ENCODE measurements at regions not wholly inside any gene's neighbourhood (a gene's known extent, or its start where the extent isn't known, plus 50 kb on each side); places are given as distances from the start of the nearest gene placed in this dataset.

DNA sequence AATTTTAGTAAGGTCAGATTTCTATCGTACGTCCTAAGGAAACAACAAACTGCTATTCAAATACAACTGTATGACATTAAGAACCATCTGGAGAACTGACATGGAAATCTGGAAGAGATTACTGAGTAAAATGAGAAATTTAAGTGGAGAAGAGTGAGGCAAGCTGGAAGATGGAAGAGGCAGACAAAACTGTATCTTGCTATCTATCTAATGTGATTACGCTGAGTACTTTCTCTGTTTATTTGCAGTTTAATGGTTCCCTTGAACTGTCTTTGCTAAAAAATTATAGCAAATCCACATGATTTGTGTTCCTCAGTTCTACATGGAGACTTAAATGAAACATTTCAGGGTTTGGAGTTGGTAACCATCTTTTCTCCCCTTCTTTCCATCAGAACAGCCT lies 927.1 kb upstream of the MBL2 start:
- no peak overlapping the region for H2BK12ac ChIP-seq (ENCODE audit: insufficient read length, low read depth, low read length)
- no peaks in the 10 kb centered on the region for H3K23me2 ChIP-seq (ENCODE audit: insufficient read length, low read depth, low read length, poor library complexity, severe bottlenecking)
- H3T11ph ChIP-seq (ENCODE audit: low read length), result no peak overlapping the region
- H3K4me3 Mint-ChIP-seq, result no peak overlapping the region
- H4K8ac ChIP-seq (replicated peaks; ENCODE audit: insufficient read length, low read depth, low read length), result no peak overlapping the region
- H3K4ac ChIP-seq (ENCODE audit: low read depth, low read length), result no peak overlapping the region
- no peak overlapping the region for H2AK5ac ChIP-seq (ENCODE audit: insufficient read length, low read length)
- no CpG with 5 or more reads among the region's 3 CpGs for WGBS (ENCODE audit: extremely low coverage, insufficient read length, low lambda C conversion rate)
- no peak overlapping the region for H2BK5ac ChIP-seq (ENCODE audit: insufficient read length, low read length)
- no peak overlapping the region for H3K27ac Mint-ChIP-seq
- H3K9ac ChIP-seq (ENCODE audit: extremely low read depth, insufficient read length, low read length), result no peak overlapping the region
- TF ChIP-seq, protein P1, sequence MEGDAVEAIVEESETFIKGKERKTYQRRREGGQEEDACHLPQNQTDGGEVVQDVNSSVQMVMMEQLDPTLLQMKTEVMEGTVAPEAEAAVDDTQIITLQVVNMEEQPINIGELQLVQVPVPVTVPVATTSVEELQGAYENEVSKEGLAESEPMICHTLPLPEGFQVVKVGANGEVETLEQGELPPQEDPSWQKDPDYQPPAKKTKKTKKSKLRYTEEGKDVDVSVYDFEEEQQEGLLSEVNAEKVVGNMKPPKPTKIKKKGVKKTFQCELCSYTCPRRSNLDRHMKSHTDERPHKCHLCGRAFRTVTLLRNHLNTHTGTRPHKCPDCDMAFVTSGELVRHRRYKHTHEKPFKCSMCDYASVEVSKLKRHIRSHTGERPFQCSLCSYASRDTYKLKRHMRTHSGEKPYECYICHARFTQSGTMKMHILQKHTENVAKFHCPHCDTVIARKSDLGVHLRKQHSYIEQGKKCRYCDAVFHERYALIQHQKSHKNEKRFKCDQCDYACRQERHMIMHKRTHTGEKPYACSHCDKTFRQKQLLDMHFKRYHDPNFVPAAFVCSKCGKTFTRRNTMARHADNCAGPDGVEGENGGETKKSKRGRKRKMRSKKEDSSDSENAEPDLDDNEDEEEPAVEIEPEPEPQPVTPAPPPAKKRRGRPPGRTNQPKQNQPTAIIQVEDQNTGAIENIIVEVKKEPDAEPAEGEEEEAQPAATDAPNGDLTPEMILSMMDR (conservative IDR thresholded peaks at IDR 0.05), result no peak
- H2AFZ ChIP-seq (ENCODE audit: low read length), result no peak overlapping the region
- H3K4me2 ChIP-seq (ENCODE audit: insufficient read depth, insufficient read length, low read length), result no peak overlapping the region
- no peaks in the 10 kb centered on the region for H3K4me1 Mint-ChIP-seq
- H2BK120ac ChIP-seq (ENCODE audit: low read depth, low read length, poor library complexity, severe bottlenecking), result no peak overlapping the region
- no peak overlapping the region for H2BK20ac ChIP-seq (ENCODE audit: low read depth, low read length, poor library complexity, severe bottlenecking)
- no peaks in the 10 kb centered on the region for H3K79me2 ChIP-seq (ENCODE audit: insufficient read depth, low read length)
- no peak overlapping the region for H4K5ac ChIP-seq (ENCODE audit: insufficient read length, low read depth, low read length)
- H3K14ac ChIP-seq (ENCODE audit: insufficient read depth, low read length), result no peak overlapping the region
- no peak overlapping the region for H3K18ac ChIP-seq (ENCODE audit: insufficient read length, low read depth, low read length)
- H3K9me3 Mint-ChIP-seq, result peaks cover 0 to 3% of the 10 kb centered on the region in 2 experiments; a peak in 1 of 5 replicates
- no peaks in the 10 kb centered on the region for H3K27me3 ChIP-seq (ENCODE audit: insufficient read depth, low read length)
- H3K27ac ChIP-seq (ENCODE audit: insufficient read length, low read depth, low read length), result no peak overlapping the region
- no peaks in the 10 kb centered on the region for H3K9me3 ChIP-seq (ENCODE audit: control insufficient read depth, low read depth, low read length)
- no peak for DNase-seq
- H3K23ac ChIP-seq (ENCODE audit: insufficient read length, low read depth, low read length), result no peak overlapping the region
- H3K27me3 Mint-ChIP-seq (ENCODE audit: low read depth), result no peaks in the 10 kb centered on the region
- H3K79me1 ChIP-seq (ENCODE audit: insufficient read depth, low read depth, low read length, poor library complexity, severe bottlenecking), result no peaks in the 10 kb centered on the region
- no peaks in the 10 kb centered on the region; a peak in 1 of 7 replicates for H3K36me3 Mint-ChIP-seq (ENCODE audit: insufficient read depth in 1 of 3, low read depth in 3 of 3)
- no peak overlapping the region for H4K91ac ChIP-seq (ENCODE audit: insufficient read length, low read depth, low read length)
- no peak overlapping the region for H3K56ac ChIP-seq (ENCODE audit: insufficient read length, low read depth, low read length)
- H3K4me1 ChIP-seq (ENCODE audit: insufficient read depth, low read length), result no peaks in the 10 kb centered on the region
- no peak overlapping the region for H2BK15ac ChIP-seq (ENCODE audit: low read depth, low read length)
- H4K20me1 ChIP-seq (ENCODE audit: control insufficient read depth, insufficient read depth, insufficient read length), result no peaks in the 10 kb centered on the region
